AG10803 (cell line): ENCODE measurements at regions not wholly inside any gene's neighbourhood (a gene's known extent, or its start where the extent isn't known, plus 50 kb on each side); places are given as distances from the start of the nearest gene placed in this dataset.
"Not testable (repeated sequence)": the region's sequence is repeated elsewhere in the genome, so short reads cannot be mapped to it uniquely, and the experiment has no call there.

Source experiments
- DNase-seq: peaks from one replicate; pipeline ENCODE4 v3.0.0; 2010; ENCODE audit warnings: low read depth
- H3K4me3 ChIP-seq: 2 replicates; pipeline ENCODE4 v1.5.1; 2011; ENCODE audit warnings: mild to moderate bottlenecking, low read length, control low read depth
- CTCF ChIP-seq: conservative IDR thresholded peaks from 2 replicates; pipeline ENCODE4 v1.5.1; 2011; ENCODE audit warnings: mild to moderate bottlenecking, low read length, control low read depth, inconsistent platforms

DNA sequence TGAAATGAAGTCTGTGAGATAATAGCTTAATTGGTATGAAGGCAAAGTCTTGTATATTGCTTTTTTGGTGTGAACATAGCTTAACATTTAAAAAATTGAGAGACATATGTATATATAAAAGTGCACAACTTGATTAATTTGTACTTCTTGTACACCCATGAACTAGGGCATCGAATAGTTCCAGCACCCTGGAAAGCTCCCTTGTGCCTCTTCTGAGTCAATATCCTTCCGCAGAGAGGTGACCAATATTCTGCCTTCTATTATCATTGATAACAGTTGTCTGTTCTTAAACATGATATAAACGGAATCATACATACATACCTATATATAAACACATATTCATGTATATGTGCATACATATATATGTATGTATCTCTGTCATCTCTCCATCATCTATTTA, 185.4 kb downstream of the PHF2 start:
- DNase-seq, result no peak
- TF ChIP-seq CTCF, result no peak
- no peak overlapping the region for H3K4me3 ChIP-seq

DNA sequence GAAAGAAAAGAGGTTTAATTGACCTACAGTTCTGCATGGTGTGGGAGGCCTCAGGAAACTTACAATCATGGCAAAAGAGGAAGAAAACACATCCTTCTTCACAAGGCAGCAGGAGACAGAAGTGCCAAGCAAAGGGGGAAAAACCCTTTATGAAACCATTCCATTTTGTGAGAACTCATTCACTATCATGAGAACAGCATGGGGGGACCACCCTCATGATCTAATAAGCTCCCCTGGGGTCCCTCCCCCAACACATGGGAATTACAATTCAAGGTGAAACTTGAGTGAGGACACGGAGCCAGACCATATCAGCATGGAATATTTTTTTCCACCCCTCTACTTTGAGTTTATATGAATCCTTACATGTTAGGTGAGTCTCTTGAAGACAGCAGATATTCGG, 173.7 kb downstream of the PHF2 start:
- no peak for TF ChIP-seq CTCF
- H3K4me3 ChIP-seq, result no peak overlapping the region
- no peak for DNase-seq

DNA sequence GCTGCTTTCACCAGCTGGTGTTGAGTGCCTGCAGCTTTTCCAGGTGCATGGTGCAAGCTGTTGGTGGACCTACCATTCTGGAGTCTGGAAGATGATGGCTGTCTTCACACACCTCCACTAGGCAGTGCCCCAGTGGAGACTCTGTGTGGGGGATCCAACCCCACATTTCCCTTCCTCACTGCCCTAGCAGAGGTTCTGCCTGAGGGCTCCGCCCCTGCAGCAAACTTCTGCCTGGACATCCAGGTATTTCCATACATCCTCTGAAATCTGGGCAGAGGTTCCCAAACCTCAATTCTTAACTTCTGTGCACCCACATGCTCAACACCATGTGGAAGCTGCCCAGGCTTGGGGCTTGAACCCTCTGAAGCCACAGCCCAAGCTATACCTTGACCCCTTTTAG, 172.4 kb downstream of the PHF2 start:
- H3K4me3 ChIP-seq, result not testable (repeated sequence)

GRCh38 chr9:93731963-93732362, 155.6 kb downstream of the PHF2 start:
- no peak for TF ChIP-seq CTCF
- no peak for DNase-seq
- no peak overlapping the region for H3K4me3 ChIP-seq

More for the DNA sequence above, 172.4 kb downstream of the PHF2 start:
- not testable (repeated sequence) for DNase-seq

DNA sequence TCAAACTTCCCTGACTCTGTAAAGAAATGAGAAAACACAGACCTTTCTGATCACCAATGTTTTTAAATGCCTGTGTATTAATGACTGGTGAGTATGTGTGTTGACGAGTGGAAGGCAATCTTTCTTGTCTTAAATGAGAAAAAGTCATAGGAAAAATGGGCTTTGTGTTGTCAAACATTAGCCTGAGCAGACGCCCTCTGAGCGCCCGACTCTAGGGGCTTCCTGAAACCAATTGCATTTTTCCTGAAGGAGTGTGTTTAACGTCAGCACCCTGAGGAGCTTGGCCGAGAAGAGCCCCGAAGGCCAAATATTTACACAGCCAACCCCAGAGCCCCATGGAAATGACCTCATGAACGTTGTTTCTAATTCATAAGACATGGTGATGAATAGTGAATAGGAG, 154.3 kb downstream of the PHF2 start:
- no peak for DNase-seq
- no peak for TF ChIP-seq CTCF
- H3K4me3 ChIP-seq, result no peak overlapping the region

GRCh38 chr9:93730217-93730616, 153.8 kb downstream of the PHF2 start:
- no peak for TF ChIP-seq CTCF
- H3K4me3 ChIP-seq, result no peak overlapping the region
- DNase-seq, result no peak
